Heart left ventricle (tissue), 16 donors: ENCODE measurements at regions not wholly inside any gene's neighbourhood (a gene's known extent, or its start where the extent isn't known, plus 50 kb on each side); places are given as distances from the start of the nearest gene placed in this dataset.
A peak's percentile ranks its signal among the peaks of the same experiment; 100 is the strongest.

Experiments
- ATAC-seq, 4 donors: fragments of 200-7000 bp; cut with Tn5 transposase; one replicate each; pipeline ENCODE4 v1.9.1; 2020 to 2022; ENCODE audit warnings: moderate library complexity in 4 of 4, mild to moderate bottlenecking in 3 of 4, moderate number of reproducible peaks in 1 of 4
- DNase-seq, 5 donors: peaks; one replicate each; pipeline ENCODE4 v3.0.0-alpha.2; 2020
- H3K27ac ChIP-seq, 12 donors: fragments of 200-600 bp; sonication (generic) in 4 of 12; one replicate each; pipeline versions ENCODE4 v1.5.0 to v1.8.0; 2016 to 2022; ENCODE audit warnings: mild to moderate bottlenecking in 2 of 12
- H3K27me3 ChIP-seq, 9 donors: fragments of 200-600 bp; sonication (generic) in 2 of 9; one replicate each; pipeline versions ENCODE4 v1.5.1 to v1.8.0; 2016 to 2022; ENCODE audit warnings: mild to moderate bottlenecking in 3 of 9
- H3K36me3 ChIP-seq, 9 donors: fragments of 200-600 bp; sonication (generic) in 2 of 9; one replicate each; pipeline versions ENCODE4 v1.5.0 to v1.8.0; 2018 to 2022; ENCODE audit warnings: mild to moderate bottlenecking in 2 of 9
- H3K4me1 ChIP-seq, 12 donors: fragments of 200-600 bp; sonication (generic) in 4 of 12; one replicate each; pipeline versions ENCODE4 v1.5.0 to v1.8.0; 2016 to 2022; ENCODE audit warnings: mild to moderate bottlenecking in 3 of 12
- H3K4me3 ChIP-seq, 12 donors: fragments of 200-600 bp; sonication (generic) in 4 of 12; one replicate each; pipeline versions ENCODE4 v1.5.0 to v1.8.0; 2017 to 2022; ENCODE audit warnings: mild to moderate bottlenecking in 9 of 12, moderate library complexity in 4 of 12
- H3K9me3 ChIP-seq, 12 donors: fragments of 200-600 bp; sonication (generic) in 4 of 12; one replicate each; pipeline versions ENCODE4 v1.5.0 to v1.8.0; 2016 to 2022; ENCODE audit warnings: mild to moderate bottlenecking in 1 of 12
- CTCF ChIP-seq, 12 donors: fragments of 200-600 bp; sonication (generic) in 4 of 12; IDR thresholded peaks; one replicate each; pipeline versions ENCODE4 v1.5.0 to v1.8.0; 2018 to 2022; ENCODE audit warnings: antibody characterized with exemption in 12 of 12, mild to moderate bottlenecking in 5 of 12
- POLR2A ChIP-seq, 2 donors: fragments of 450-650 bp; IDR thresholded peaks; one replicate each; pipeline ENCODE4 v1.6.1; 2017; ENCODE audit warnings: antibody characterized with exemption in 2 of 2, mild to moderate bottlenecking in 2 of 2, moderate library complexity in 2 of 2
- WGBS, 4 donors: extraction: QIAGEN DNeasy Blood & Tissue Kit in 2 of 4; methylation state at CpG; one replicate each; pipeline versions ENCODE4 v1.1.5 to v1.1.7; 2013 to 2018; 5-methylcytosine and 5-hydroxymethylcytosine counted together
- intact Hi-C, 10 donors: fragments of 100-400 bp; cut with DNase I; formaldehyde crosslinking; loops; one replicate each; pipeline versions ENCODE4 v1.11.1 to v1.14.2; 2022
- donor health status: ischemic (EF 13 %, LVEDD 7.1; RV severe dilation, severe dysfunction).
- donor health status: healthy with polysubstance abuse.
- donor health status: DM: no; HTN: yes; CAD: no.
- donor health status: DM: no; HTN: no; CAD: no.
- donor health status: ischemic (EF 25% LVEDD 6.9; RV normal size, moderate dysfunction).
- donor health status: ischemic (EF 25% LVEDD 5.7; RV mildly dilated, moderate dysfunction).
- donor health status: healthy.
- donor health status: DM: yes; HTN: yes; CAD: no.
- donor health status: ischemic (EF 35%, LVEDD 5.7; RV mildly dilated, moderate dysfunction).
- donor health status: nonischemic (EF 11% LVEDD 7.7; RV severe dilation, severe dysfunction).
- donor health status: DM: yes; HTN: yes; CAD: no.
- donor health status: PGD.
- donor health status: ischemic (EF 29% LVEDD 5.4; RV normal size, mild dysfunction).
- donor health status: nonischemic (EF 23%, LVEDD 6.1; RV moderate dilation, normal function).

GRCh38 chr3:194283221-194284006, 67.7 kb downstream of the CPN2 start:
- ATAC-seq, result peak in 2 of 4 donors; percentile 16 to 58
- Histone ChIP-seq H3K27me3 (peaks cover 0 to 8% (median 2%) of the 10 kb centered on the region in 9 donors), H3K4me3 (no peak overlapping the region), H3K36me3 (no peaks in the 10 kb centered on the region), H3K9me3 (no peaks in the 10 kb centered on the region), H3K27ac (peak overlapping the region in 7 of 12 donors; percentile 10 to 73 (median 47)), H3K4me1 (peaks cover 0 to 40% (median 14%) of the 10 kb centered on the region in 12 donors)
- WGBS, 4 donors, result 71 to 78% (median 73%) methylated on average over 12 of the region's 12 CpGs
- DNase-seq, result peak in 1 of 5 donors; percentile 10
- TF ChIP-seq POLR2A (IDR thresholded peaks at IDR 0.05) (no peak), CTCF (IDR thresholded peaks at IDR 0.05) (no peak)
- intact Hi-C loops, result no loop called here

GRCh38 chr3:194284351-194284750, 66.8 kb downstream of the CPN2 start:
- intact Hi-C loops, result no loop called here
- no peaks in the 10 kb centered on the region for H3K9me3 ChIP-seq
- ATAC-seq (no peak), DNase-seq (no peak)
- no peak overlapping the region for H3K4me3 ChIP-seq
- no peak for TF ChIP-seq CTCF (IDR thresholded peaks at IDR 0.05)
- no peak for TF ChIP-seq POLR2A (IDR thresholded peaks at IDR 0.05)
- H3K27me3 ChIP-seq, result peaks cover 0 to 8% (median 2%) of the 10 kb centered on the region in 9 donors
- H3K36me3 ChIP-seq, result no peaks in the 10 kb centered on the region
- peak overlapping the region in 1 of 12 donors; percentile 47 for H3K27ac ChIP-seq
- 95 to 98% (median 98%) methylated on average over 5 of the region's 5 CpGs for WGBS, 4 donors
- peaks cover 0 to 31% (median 10%) of the 10 kb centered on the region in 12 donors for H3K4me1 ChIP-seq

- H3K27ac ChIP-seq, result no peak overlapping the region
- 72 to 76% (median 73%) methylated on average over 16 of the region's 16 CpGs for WGBS, 4 donors
- TF ChIP-seq CTCF (IDR thresholded peaks at IDR 0.05), result no peak
- TF ChIP-seq POLR2A (IDR thresholded peaks at IDR 0.05), result no peak
- intact Hi-C loops, result no loop called here
- peaks cover 0 to 29% (median 10%) of the 10 kb centered on the region in 12 donors for H3K4me1 ChIP-seq
- no peaks in the 10 kb centered on the region for H3K36me3 ChIP-seq
- no peak overlapping the region for H3K4me3 ChIP-seq
- no peak for DNase-seq
- H3K27me3 ChIP-seq, result peaks cover 0 to 8% (median 2%) of the 10 kb centered on the region in 9 donors
- no peak for ATAC-seq
- H3K9me3 ChIP-seq, result peaks cover 0 to 7% (median 0%) of the 10 kb centered on the region in 12 donors
Measured at GRCh38 chr3:194285024-194285849, 65.9 kb downstream of the CPN2 start.

GRCh38 chr3:194285850-194286197, 65.3 kb downstream of the CPN2 start:
- WGBS, 4 donors, result 24 to 56% (median 41%) methylated on average over 2 of the region's 2 CpGs
- no peak for TF ChIP-seq CTCF (IDR thresholded peaks at IDR 0.05)
- no peak for TF ChIP-seq POLR2A (IDR thresholded peaks at IDR 0.05)
- intact Hi-C loops, result no loop called here
- peaks cover 0 to 29% (median 10%) of the 10 kb centered on the region in 12 donors for H3K4me1 ChIP-seq
- H3K9me3 ChIP-seq, result peaks cover 0 to 13% (median under 1%) of the 10 kb centered on the region in 12 donors
- no peaks in the 10 kb centered on the region for H3K36me3 ChIP-seq
- no peak for ATAC-seq
- DNase-seq, result no peak
- no peak overlapping the region for H3K27ac ChIP-seq
- H3K4me3 ChIP-seq, result no peak overlapping the region
- H3K27me3 ChIP-seq, result peaks cover 0 to 8% (median 2%) of the 10 kb centered on the region in 9 donors
